HG02571 (cell line): ENCODE measurements at regions not wholly inside any gene's neighbourhood (a gene's known extent, or its start where the extent isn't known, plus 50 kb on each side); places are given as distances from the start of the nearest gene placed in this dataset.
"Not testable (repeated sequence)": the region's sequence is repeated elsewhere in the genome, so short reads cannot be mapped to it uniquely, and the experiment has no call there.

Source experiments
- ATAC-seq: cut with Tn5 transposase; IDR thresholded peaks from one replicate; pipeline ENCODE4 v1.9.1; 2021; ENCODE audit warnings: mild to moderate bottlenecking, moderate library complexity; ENCODE audit not compliant: unreplicated experiment

DNA sequence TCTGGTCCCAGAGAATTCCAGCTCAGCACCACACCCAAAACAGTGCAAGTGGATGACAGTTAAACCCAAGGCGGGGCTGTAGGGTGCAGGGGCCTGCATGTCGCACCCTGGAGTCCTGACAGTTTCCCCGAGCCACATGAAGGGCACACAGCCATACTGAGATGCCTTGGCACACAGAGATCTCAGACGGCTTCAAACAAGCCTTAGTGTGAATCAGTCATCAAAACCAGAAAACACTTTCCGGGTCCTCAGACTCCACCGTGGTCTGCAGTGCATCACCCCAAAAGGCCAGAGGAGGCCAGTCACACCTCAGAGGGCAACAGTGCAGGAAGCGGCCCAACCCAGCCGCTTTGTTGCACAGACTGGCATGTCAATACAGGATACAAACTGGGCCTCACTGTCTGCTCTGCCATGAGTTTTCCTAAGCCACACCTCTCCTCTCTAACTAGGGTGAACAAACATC, 64.6 kb upstream of the ENPP6 start:
- ATAC-seq, result no peak

DNA sequence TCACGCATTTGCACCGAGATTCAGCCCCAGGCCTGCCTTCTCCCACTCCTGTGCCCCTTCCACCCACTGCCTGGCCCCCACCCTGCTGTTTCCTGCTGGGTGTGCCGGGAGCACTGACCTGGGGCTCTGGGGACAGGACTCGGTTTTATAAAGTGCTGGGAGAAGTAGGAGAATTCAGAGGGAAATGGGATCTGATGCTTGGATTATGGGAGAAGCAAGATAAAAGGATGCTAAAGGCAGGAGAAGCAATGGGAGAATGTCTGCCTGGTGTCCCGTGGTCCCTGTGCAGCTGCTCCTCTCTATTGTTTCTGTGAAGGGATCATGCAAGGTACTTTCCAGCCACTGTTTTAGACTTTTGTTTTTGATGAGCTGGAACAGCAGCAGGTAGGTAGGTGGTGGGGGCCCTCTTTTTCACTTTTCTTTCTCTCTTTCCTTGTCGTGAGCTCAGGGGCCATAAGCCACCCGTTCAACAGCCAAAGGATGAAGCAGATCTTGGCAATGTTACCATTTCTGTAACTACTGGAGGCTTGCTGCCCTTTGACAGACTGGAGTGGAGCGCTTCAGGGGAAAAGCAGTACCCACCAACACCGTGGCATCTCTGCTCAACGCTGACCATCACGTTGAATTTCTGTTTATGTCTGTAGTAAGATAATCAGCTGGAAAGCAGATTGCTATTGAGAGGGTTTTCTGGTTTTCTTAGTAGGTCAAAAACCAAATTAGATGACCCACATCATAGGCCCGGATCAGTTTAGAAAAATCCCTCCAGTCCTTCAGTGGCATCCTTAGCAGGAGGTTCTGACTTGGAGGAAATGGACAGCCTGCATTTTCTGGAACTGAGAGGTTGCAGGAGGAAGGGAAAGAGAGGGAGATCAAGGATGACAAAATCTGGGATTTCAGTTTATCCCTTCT, 63.8 kb upstream of the ENPP6 start:
- ATAC-seq, result peak; percentile 29

DNA sequence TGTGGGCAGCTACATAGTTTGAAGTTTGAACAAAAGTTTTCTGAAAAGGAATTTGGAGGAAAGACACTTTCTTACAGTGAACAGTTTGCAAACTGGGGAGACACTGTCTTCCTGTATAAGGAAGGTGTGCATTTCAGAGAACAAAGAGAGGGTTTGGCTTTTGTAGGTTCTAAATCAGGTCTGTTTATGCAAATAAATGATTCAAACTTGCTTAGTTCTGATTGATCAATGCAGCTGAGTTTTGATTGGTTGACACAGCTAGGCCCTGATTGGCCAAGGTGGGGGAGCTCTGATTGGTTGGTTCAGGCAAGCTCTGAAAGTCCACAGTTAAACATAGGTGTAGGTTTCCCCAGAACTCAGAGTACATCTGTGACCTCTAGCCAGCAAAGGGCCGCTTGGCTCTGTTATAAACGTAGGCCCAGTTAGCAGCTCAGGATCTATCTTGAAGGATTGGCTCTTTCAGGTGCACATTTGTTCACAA, 63.0 kb upstream of the ENPP6 start:
- ATAC-seq, result peak; percentile 42

DNA sequence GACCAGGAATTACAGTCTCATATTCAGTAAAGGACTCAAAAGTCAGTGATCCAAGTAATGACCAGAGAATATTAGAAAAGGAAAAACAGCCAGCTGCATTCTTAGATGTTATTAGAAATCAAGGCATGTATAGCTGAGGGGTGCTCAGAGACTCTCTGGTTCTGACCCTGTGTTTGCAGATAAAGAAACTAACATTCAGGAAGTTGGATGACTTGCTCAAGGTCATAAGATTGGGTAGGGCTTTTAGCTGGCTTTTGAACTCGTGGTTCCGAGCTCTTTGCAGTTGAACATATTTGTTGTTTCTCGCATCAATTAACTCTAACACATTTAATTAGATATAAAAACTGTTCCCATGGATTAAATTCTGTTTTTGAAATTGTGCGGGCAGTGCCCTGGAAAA, 62.5 kb upstream of the ENPP6 start:
- no peak for ATAC-seq

DNA sequence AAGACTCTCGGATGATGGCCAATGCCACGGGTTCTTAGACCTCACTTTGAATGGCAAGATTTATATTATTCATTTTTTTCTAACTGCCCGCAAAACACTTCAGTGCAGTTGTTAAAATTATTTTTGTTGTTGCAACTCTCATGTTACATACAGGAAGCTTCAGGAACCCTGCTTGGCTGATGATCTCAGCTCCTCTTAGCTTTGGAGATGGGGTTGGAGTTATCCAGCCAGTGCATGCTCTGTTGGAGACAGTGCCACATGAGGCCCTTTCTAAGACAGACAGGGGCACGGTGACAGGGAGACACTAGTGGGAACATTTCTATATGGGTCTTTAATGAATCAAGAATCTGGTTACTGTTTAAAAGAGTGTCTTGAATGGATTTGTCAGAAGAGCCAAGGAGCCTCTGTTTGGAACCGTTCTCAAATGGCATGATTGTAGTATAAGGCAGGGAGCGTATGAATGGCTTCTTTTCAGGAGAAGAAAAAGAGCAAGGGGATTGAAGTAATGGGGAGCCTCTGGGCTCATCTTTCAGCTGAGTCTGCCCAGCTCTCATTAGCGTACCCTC, 61.9 kb upstream of the ENPP6 start:
- no peak for ATAC-seq

DNA sequence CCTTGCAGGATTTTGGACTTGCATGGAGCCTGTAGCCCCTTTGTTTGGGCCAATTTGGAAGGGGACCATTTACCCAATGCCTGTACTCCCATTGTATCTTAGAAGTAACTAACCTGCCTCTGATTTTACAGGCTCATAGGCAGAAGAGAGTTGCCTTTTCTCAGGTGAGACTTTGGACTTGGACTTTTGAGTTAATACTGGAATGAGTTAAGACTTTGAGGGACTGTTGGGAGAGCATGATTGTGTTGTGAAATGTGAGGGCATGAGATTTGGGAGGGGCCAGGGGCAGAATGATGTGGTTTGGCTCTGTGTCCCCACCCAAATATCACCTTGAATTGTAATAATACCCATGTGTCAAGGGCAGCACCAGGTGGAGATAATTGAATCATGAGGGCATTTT, 60.1 kb upstream of the ENPP6 start:
- not testable (repeated sequence) for ATAC-seq

DNA sequence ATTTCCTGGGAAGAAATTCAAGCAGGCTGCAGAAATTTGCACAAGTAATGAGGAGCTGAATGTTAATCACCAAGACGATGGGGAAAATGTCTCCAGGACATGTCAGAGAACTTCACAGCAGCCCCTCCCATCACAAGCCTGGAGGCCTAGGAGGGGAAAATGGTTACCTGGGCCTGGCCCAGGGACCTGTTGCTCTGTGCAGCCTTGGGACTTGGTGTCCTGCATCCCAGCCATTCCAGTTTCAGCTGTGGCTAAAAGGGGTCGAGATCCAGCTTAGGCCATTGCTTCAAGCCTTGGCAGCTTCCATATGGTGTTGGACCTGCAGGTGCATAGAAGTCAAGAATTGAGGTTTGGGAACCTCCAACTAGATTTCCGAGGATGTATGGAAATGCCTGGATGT, 59.3 kb upstream of the ENPP6 start:
- ATAC-seq, result not testable (repeated sequence)

DNA sequence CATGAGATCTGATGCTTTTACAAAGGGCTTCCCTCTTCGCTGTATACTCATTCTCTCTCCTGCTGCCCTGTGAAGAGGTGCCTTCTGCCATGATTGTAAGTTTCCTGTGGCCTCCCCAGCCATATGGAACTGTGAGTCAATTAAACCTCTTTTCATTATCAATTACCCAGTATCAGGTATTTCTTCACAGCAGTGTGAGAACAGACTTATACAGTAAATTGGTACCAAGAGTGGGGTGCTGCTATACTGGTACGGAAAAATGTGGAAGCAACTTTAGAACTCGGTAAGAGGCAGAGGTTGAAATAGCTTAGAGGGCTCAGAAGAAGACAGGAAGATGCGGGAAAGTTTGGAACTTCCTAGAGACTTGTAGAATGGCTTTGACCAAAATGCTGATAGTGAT, 58.7 kb upstream of the ENPP6 start:
- ATAC-seq, result not testable (repeated sequence)

DNA sequence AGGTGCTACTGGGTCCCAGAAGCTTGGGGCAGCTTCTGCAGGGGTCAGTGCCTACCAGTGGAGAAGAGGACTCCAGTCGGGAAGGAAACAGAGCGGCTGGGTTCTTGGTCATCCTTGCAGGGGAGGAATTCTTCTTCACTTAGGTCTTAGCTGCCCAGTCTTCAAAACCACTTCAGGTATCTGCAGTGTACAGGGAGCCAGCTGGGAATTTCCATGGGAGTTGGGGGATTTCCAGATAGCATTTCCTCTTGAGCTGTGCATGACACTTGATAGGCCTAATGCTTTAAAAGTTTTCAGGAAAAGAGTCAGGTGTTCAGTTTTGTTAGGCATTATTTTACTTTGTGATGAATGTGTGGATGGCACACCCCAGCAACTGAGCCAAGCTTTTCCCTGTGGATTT, 58.1 kb upstream of the ENPP6 start:
- ATAC-seq, result no peak

DNA sequence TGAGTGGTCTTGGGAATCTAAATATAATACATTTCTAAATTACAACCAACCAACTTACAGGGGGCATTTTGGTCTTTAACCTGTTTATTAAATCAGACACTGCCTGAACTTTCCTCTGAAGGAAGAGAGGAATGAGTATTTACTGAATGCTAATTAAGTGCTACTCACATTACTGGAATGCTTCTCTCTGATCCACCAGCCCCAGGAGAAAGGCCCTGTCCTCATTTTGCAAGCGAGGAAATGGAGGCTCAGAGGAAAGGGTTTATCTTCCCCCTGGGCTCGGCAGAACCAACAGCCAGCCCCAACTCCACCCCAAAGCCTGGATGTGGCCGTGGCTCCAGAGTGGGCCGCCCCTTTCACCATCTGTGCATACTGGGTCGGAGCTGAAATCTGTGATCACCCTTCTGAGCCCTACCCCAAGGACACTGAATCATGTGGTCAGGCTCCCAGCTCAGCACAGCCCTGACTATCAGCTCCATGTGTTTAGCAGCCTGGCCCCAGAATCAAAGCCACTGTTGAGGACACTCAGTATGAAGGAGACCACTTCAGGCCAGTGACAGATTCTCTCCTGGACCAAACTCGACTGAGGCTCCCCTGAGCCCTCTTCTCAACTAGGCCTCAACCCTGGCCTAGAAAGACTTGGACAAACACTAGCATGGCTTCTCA, 56.7 kb upstream of the ENPP6 start:
- no peak for ATAC-seq

DNA sequence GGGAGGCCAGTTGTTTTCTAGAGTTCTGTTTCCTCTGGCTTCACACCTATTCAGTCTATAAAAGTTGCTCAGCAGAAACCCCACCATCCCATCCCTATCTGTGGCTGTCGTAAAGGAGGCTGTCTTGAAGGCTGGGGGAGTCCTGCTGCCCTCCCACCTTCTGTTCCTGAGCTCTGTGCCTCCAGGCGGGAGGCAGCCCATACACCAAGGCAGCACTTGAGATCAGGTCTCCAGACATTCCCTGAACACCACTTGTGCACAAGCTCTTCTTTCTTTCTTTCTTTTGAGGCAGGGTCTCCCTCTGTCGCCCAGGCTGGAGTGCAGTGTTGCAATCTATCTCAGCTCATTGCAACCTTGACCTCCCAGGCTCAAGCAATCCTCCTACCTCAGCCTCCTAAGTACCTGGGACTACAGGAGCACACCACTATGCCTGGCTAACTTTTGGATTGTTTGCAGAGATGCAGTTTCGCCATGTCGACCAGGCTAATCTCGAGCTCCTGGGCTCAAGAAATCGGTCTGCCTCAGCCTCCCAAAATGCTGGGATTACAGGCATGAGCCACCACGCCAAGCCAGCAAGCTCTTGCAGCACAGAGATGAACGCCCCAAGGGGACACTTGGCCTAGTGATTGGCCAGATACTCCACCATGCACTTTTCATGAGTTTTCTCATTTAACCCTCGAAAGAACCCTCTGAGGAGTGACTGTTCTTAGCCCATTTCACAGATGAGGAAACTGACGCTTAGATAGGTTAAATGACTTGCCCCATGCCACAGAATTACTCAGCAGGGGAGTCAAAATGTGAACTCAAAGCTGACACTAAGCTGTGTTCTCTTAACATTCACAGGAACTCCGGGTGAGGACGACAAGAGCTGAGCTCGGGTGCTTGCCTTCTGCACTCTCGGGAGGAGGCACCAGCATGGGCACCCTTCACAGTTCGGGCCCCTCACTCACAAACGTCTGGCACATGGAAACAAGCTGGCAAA, 55.8 kb upstream of the ENPP6 start:
- no peak for ATAC-seq

DNA sequence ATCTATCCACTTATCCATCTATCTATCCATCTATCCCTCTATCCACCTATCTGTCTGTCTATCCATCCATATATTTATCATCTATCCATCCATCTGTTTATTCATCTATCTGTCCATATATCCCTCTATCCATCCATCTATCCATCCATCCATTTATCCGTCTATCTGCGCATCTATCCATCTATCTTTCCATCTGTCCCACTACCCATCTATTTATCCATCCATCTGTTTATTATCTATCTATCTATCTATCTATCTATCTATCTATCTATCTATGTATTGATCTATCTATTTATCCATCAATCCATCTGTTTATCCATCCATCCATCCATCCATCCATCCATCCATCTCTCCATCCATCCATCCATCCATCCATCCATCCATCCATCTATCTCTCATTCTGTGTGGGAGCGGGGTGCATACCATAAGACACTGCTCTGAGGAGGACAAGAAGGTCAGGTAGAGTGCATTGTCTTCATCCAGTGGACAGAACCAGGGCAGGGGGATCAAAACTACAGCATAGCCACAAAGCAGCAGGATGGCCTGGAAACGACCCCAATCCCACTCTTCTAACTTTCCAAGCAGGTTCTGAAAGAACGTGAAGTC, 53.2 kb upstream of the ENPP6 start:
- no peak for ATAC-seq

DNA sequence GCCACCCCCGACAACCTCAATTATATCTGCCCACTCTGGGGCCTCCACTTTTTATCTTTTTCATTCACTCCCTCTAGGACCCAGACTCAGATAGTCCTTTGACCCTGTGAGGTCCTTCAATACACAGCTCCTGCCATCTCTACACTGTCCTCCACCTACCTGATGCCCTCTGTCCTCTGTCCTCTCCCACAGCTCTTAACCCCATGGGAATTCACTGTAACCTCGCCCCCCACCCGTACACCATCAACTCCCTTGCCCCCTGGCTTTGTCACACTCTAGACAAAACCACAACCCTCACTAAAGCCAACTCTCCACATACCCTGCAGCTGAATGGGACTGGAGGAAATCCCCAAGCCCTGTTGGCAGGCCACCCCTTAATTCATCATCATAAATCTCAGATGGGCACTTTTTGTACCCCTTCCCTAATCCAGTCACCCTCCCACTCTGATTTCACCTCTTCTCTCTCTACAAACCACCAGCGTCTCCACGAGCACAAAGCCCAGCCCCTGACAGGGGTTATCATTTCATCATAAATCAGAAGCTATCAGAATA, 52.3 kb upstream of the ENPP6 start:
- no peak for ATAC-seq

DNA sequence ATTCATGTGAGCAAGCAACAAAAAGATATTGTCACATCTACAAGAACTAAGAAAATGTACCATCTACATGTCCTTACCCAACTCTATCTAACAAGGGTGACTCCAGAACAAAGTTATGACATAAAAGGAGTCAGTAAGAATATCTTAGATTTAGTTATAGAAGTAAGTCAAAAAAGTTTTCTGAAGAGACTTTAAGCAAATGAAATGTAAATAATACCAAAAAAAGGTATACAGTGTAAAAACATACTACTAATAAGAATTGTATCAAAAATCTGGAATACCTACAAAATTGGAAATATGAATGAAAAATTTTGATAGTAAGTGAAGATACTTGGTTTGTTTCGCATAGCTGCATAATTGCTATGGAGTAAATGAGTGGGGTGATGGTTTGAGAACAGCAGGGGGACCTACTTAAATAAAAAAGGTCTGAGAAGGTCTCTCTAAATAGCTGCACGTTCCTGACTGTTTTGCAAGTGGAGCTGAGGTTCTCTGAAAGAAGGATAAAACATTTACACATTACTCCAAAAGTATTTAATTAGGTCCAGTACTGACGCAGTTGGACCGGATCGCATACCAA, 51.0 kb upstream of the ENPP6 start:
- no peak for ATAC-seq

DNA sequence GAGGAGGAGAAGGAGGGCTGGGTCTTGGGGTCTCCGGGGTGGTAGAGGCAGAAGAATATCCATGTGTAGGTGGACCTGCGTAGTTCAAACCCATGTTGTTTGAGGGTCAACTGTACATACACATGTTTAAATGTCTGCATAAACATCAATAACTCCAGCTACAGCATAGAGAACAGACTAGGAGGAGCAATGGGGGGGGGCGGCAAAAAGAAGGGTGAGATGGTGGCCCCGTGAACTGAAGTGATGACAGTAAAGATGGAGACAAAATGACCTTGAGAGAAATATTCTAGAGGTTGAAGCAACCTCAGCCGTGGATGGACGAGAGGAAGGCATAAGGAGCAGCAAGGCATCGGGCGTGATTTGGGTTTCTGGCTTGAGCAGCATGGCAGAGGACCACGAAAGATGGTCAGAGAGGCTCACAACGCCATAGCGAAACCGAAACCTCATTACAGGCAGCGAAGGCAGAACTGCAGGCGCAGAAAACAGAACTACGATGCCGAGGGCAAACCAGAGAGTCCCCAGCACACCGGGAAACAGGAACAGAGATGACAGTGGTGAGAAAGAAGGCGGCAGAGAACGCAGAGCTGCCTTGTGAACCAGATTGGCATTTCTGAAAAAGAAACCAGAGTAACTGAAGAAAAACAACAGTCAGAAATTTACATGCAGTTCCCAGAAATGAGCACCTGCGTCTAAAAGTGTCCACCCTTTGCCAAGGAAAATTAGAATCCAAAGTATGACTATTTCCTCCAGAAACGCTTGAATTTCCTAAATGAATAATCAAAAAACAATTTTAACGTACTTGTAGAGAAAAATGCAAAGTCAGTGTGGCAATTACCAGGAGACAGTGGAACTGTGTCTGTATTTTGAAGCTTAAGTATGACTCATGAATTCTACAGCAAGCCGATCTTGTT, 50.3 kb upstream of the ENPP6 start:
- peak; percentile 62 for ATAC-seq
